Esophagus (tissue), 2 donors: ENCODE measurements at regions not wholly inside any gene's neighbourhood (a gene's known extent, or its start where the extent isn't known, plus 50 kb on each side); places are given as distances from the start of the nearest gene placed in this dataset.
"Not testable (repeated sequence)": the region's sequence is repeated elsewhere in the genome, so short reads cannot be mapped to it uniquely, and the experiment has no call there.

Experiments used
- H3K27ac ChIP-seq, 2 donors: one replicate each; pipeline ENCODE4 v1.5.1; 2013; ENCODE audit warnings: low read depth in 2 of 2, mild to moderate bottlenecking in 2 of 2, inconsistent platforms in 1 of 2, low read length in 1 of 2, moderate library complexity in 1 of 2
- H3K27me3 ChIP-seq, 2 donors: one replicate each; pipeline ENCODE4 v1.6.1; 2013; ENCODE audit warnings: low read length in 2 of 2, control low read depth in 1 of 2, mild to moderate bottlenecking in 1 of 2; ENCODE audit not compliant: insufficient read depth in 2 of 2, control insufficient read depth in 1 of 2
- H3K36me3 ChIP-seq, 2 donors: one replicate each; pipeline ENCODE4 v1.6.1; 2013; ENCODE audit warnings: low read length in 1 of 2; ENCODE audit not compliant: control insufficient read depth in 2 of 2, insufficient read depth in 2 of 2
- H3K4me1 ChIP-seq, 2 donors: one replicate each; pipeline ENCODE4 v1.6.1; 2013; ENCODE audit warnings: low read length in 1 of 2; ENCODE audit not compliant: control insufficient read depth in 2 of 2, insufficient read depth in 2 of 2
- H3K4me3 ChIP-seq, 2 donors: one replicate each; pipeline ENCODE4 v1.5.1; 2013; ENCODE audit warnings: low read length in 2 of 2, mild to moderate bottlenecking in 2 of 2, low read depth in 1 of 2, moderate library complexity in 1 of 2
- H3K9me3 ChIP-seq, 2 donors: one replicate each; pipeline ENCODE4 v1.6.1; 2013; ENCODE audit warnings: mild to moderate bottlenecking in 2 of 2, low read depth in 1 of 2, low read length in 1 of 2, moderate library complexity in 1 of 2; ENCODE audit not compliant: control insufficient read depth in 2 of 2, insufficient read depth in 1 of 2
- WGBS, 2 donors: extraction: QIAGEN DNeasy Blood & Tissue Kit; methylation state at CpG; one replicate each; pipeline ENCODE4 v1.1.7; 2013; 5-methylcytosine and 5-hydroxymethylcytosine counted together
- donor health status: healthy with polysubstance abuse.
- donor health status: Bipolar disorder and iron deficiency.

- Histone ChIP-seq H3K27me3 (no peaks in the 10 kb centered on the region), H3K27ac (no peak overlapping the region), H3K4me1 (peaks cover 0 to 2% of the 10 kb centered on the region in 2 donors), H3K36me3 (no peaks in the 10 kb centered on the region), H3K9me3 (no peaks in the 10 kb centered on the region), H3K4me3 (no peak overlapping the region)
- WGBS, 2 donors = 82 to 84% methylated on average over 7 of the region's 7 CpGs
Measured at GRCh38 chr1:244294599-244295224, 157.0 kb downstream of the ADSS2 start.

- Histone ChIP-seq H3K27ac (no peak overlapping the region), H3K9me3 (no peaks in the 10 kb centered on the region), H3K4me3 (no peak overlapping the region), H3K27me3 (no peaks in the 10 kb centered on the region), H3K36me3 (no peaks in the 10 kb centered on the region), H3K4me1 (peaks cover 0 to 2% of the 10 kb centered on the region in 2 donors)
- 89 to 91% methylated on average over 5 to 7 of the region's 8 CpGs for WGBS, 2 donors
Measured at GRCh38 chr1:244296003-244296402, 155.7 kb downstream of the ADSS2 start.

- H3K27me3 ChIP-seq = no peaks in the 10 kb centered on the region
- peaks cover 0 to 2% of the 10 kb centered on the region in 2 donors for H3K4me1 ChIP-seq
- H3K4me3 ChIP-seq = no peak overlapping the region
- no peak overlapping the region for H3K27ac ChIP-seq
- H3K9me3 ChIP-seq = no peaks in the 10 kb centered on the region
- WGBS, 2 donors = 62 to 67% methylated on average over 6 of the region's 6 CpGs
- H3K36me3 ChIP-seq = no peaks in the 10 kb centered on the region
Measured at GRCh38 chr1:244296447-244296846, 155.3 kb downstream of the ADSS2 start.

GRCh38 chr1:244297087-244297486 is 154.6 kb downstream of the ADSS2 start:
- WGBS, 2 donors = 92 to 95% methylated on average over 3 of the region's 3 CpGs
- Histone ChIP-seq H3K27ac (no peak overlapping the region), H3K4me1 (peaks cover 0 to 2% of the 10 kb centered on the region in 2 donors)

GRCh38 chr1:244297616-244298015 is 154.1 kb downstream of the ADSS2 start:
- WGBS, 2 donors = 88 to 90% methylated on average over 7 of the region's 7 CpGs
- Histone ChIP-seq H3K4me1 (peaks cover 0 to 2% of the 10 kb centered on the region in 2 donors), H3K4me3 (no peak overlapping the region), H3K27ac (no peak overlapping the region), H3K36me3 (no peaks in the 10 kb centered on the region), H3K9me3 (no peaks in the 10 kb centered on the region), H3K27me3 (no peaks in the 10 kb centered on the region)

More at GRCh38 chr1:244297087-244297486, 154.6 kb downstream of the ADSS2 start:
- Histone ChIP-seq H3K4me3 (no peak overlapping the region), H3K9me3 (no peaks in the 10 kb centered on the region), H3K36me3 (no peaks in the 10 kb centered on the region), H3K27me3 (no peaks in the 10 kb centered on the region)

- not testable (repeated sequence) for H3K27ac ChIP-seq, H3K27me3 ChIP-seq, H3K36me3 ChIP-seq, H3K4me3 ChIP-seq, H3K9me3 ChIP-seq
- WGBS, 2 donors = 92 to 94% methylated on average over 12 of the region's 12 CpGs
- peaks cover 2 to 12% of the 10 kb centered on the region in 2 donors for H3K4me1 ChIP-seq
Measured at GRCh38 chr1:244300029-244300375, 151.7 kb downstream of the ADSS2 start.

DNA sequence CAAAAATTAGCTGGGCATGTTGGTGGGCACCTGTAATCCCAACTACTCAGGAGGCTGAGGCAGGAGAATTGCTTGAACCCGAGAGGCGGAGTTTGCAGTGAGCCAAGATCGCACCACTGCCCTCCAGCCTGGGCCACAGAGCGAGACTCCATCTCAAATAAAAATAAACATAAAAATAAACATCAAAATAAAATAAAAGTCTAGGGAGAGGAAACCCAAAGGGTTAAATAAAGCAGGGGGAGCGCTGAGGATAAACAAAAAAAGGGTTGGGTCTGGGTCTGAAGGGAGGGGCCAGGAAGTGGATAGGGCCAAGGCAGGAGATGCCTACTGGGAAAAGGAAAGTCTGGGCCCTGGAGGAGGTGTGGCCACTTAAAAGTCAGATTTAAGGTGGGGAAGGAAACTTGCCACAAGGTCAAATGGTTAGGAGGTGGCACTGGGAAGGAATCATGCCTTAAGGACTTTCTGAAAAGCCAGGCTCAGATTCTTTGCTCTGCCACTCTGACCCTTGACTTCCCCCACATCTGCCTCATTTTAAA is 150.0 kb downstream of the ADSS2 start:
- WGBS, 2 donors = 85 to 94% methylated on average over 5 of the region's 5 CpGs

GRCh38 chr1:244302876-244303609 is 148.7 kb downstream of the ADSS2 start:
- Histone ChIP-seq H3K9me3 (no peaks in the 10 kb centered on the region), H3K4me1 (peaks cover 2 to 12% of the 10 kb centered on the region in 2 donors), H3K36me3 (no peaks in the 10 kb centered on the region)

More for the DNA sequence above, 150.0 kb downstream of the ADSS2 start:
- peaks cover 2 to 12% of the 10 kb centered on the region in 2 donors for H3K4me1 ChIP-seq
- H3K27ac ChIP-seq = no peak overlapping the region
- H3K9me3 ChIP-seq = no peaks in the 10 kb centered on the region
- H3K4me3 ChIP-seq = no peak overlapping the region
- no peaks in the 10 kb centered on the region for H3K36me3 ChIP-seq
- H3K27me3 ChIP-seq = no peaks in the 10 kb centered on the region

DNA sequence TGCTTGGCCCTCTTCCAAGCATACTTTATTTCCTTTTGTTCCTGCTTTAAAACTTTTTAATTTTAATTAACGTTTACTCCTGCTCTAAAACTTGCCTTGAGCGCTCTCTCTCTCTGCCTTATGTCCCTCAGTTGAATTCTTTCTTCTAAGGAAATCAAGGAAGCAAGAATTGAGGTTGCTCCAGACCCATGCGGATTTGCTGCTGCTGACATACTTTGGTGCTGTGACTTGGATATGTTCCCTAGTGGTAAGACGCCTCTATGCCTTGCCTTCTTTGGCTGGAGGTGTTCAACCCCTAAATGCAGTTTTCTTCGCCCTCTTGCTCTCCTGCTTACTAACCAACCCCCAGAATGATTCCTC is 148.1 kb downstream of the ADSS2 start:
- Histone ChIP-seq H3K27me3 (no peaks in the 10 kb centered on the region), H3K36me3 (no peaks in the 10 kb centered on the region), H3K4me3 (no peak overlapping the region), H3K9me3 (no peaks in the 10 kb centered on the region), H3K27ac (peak overlapping the region in 1 of 2 donors; percentile 8), H3K4me1 (peaks cover 2 to 12% of the 10 kb centered on the region in 2 donors)
- 69 to 72% methylated on average over 5 of the region's 5 CpGs for WGBS, 2 donors

More at GRCh38 chr1:244302876-244303609, 148.7 kb downstream of the ADSS2 start:
- Histone ChIP-seq H3K4me3 (no peak overlapping the region), H3K27me3 (no peaks in the 10 kb centered on the region), H3K27ac (peak overlapping the region in 1 of 2 donors; percentile 21)
- WGBS, 2 donors = 58 to 69% methylated on average over 11 of the region's 11 CpGs
